ENCODE measurements at regions not wholly inside any gene's neighbourhood (a gene's known extent, or its start where the extent isn't known, plus 50 kb on each side); places are given as distances from the start of the nearest gene placed in this dataset.

DNA sequence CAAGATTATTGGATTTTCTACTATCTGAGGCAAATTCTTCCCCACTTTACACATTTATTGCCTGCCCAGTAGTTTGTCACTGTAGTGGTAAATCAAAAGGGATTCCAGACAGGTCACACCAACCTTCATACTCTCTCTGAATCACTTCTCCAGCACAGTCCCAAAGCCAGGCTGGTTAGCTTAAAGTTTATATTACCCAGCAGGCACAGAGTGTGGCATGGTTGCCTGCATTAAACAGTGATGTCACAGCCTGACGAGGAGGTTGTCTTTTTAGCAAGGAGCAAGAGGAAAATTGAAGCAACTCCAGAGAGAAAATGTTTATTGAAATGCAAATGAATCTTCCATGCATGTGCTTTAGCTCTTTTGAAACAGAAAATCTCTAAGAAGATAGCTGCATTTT is 375.5 kb upstream of the CELF2 start:
- Histone ChIP-seq H3K79me2 (ENCODE audit: insufficient read depth, low read length) (no peaks in the 10 kb centered on the region), H3K27me3 (ENCODE audit: low read length) (no peaks in the 10 kb centered on the region), H3K9me2 (replicated peaks; ENCODE audit: insufficient read depth, low read length) (no peaks in the 10 kb centered on the region), H3K9ac (ENCODE audit: low read length) (no peak overlapping the region), H3K27ac (ENCODE audit: low read depth, low read length) (no peak overlapping the region), H3K4me3 (ENCODE audit: insufficient read depth, low read length, poor library complexity, severe bottlenecking) (no peak overlapping the region), H3K9me3 (ENCODE audit: insufficient read depth, low read length) (no peaks in the 10 kb centered on the region), H4K20me1 (ENCODE audit: low read depth, low read length) (no peaks in the 10 kb centered on the region), H3K4me2 (ENCODE audit: low read depth, low read length, poor library complexity, severe bottlenecking) (no peak overlapping the region), H2AFZ (ENCODE audit: low read depth, low read length, severe bottlenecking) (no peak overlapping the region), H3F3A (ENCODE audit: insufficient read depth) (no peaks in the 10 kb centered on the region), H3K36me3 (ENCODE audit: low read length) (no peaks in the 10 kb centered on the region)
- TF ChIP-seq, protein P1, sequence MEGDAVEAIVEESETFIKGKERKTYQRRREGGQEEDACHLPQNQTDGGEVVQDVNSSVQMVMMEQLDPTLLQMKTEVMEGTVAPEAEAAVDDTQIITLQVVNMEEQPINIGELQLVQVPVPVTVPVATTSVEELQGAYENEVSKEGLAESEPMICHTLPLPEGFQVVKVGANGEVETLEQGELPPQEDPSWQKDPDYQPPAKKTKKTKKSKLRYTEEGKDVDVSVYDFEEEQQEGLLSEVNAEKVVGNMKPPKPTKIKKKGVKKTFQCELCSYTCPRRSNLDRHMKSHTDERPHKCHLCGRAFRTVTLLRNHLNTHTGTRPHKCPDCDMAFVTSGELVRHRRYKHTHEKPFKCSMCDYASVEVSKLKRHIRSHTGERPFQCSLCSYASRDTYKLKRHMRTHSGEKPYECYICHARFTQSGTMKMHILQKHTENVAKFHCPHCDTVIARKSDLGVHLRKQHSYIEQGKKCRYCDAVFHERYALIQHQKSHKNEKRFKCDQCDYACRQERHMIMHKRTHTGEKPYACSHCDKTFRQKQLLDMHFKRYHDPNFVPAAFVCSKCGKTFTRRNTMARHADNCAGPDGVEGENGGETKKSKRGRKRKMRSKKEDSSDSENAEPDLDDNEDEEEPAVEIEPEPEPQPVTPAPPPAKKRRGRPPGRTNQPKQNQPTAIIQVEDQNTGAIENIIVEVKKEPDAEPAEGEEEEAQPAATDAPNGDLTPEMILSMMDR (IDR thresholded peaks at IDR 0.05; ENCODE audit: insufficient read depth, low read length, poor library complexity, severe bottlenecking) = no peak
- TF ChIP-seq EZH2phosphoT487 (conservative IDR thresholded peaks at IDR 0.05; ENCODE audit: low read length) = no peak

DNA sequence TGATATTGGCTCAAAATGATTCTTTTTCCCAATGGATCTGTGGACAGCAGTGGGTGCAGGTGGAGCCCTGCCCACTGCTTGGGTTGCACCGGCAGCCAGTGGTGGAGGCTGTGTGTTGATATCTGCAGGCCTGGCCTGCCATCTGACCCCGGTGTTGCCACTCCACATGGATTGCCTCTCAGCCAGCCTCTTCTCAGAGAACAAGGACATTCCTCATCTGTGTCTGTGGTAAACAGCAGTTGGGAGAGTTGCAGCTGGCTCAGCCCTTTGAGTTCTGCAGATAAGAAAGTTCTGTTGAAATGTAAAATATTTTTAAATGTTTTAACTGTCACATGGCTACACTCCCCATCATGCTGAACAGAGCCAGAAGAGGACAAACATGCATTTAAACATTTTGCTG is 374.9 kb upstream of the CELF2 start:
- Histone ChIP-seq H4K20me1 (ENCODE audit: low read depth, low read length) (no peaks in the 10 kb centered on the region), H3K9ac (ENCODE audit: low read length) (no peak overlapping the region), H2AFZ (ENCODE audit: low read depth, low read length, severe bottlenecking) (no peak overlapping the region), H3K9me2 (replicated peaks; ENCODE audit: insufficient read depth, low read length) (no peaks in the 10 kb centered on the region), H3K27ac (ENCODE audit: low read depth, low read length) (no peak overlapping the region), H3K4me2 (ENCODE audit: low read depth, low read length, poor library complexity, severe bottlenecking) (no peak overlapping the region), H3K4me3 (ENCODE audit: insufficient read depth, low read length, poor library complexity, severe bottlenecking) (no peak overlapping the region), H3F3A (ENCODE audit: insufficient read depth) (no peaks in the 10 kb centered on the region), H3K79me2 (ENCODE audit: insufficient read depth, low read length) (no peaks in the 10 kb centered on the region), H3K36me3 (ENCODE audit: low read length) (no peaks in the 10 kb centered on the region), H3K27me3 (ENCODE audit: low read length) (no peaks in the 10 kb centered on the region), H3K9me3 (ENCODE audit: insufficient read depth, low read length) (no peaks in the 10 kb centered on the region)
- no peak for TF ChIP-seq EZH2phosphoT487 (conservative IDR thresholded peaks at IDR 0.05; ENCODE audit: low read length)
- TF ChIP-seq, protein P1 (IDR thresholded peaks at IDR 0.05; ENCODE audit: insufficient read depth, low read length, poor library complexity, severe bottlenecking) = no peak

DNA sequence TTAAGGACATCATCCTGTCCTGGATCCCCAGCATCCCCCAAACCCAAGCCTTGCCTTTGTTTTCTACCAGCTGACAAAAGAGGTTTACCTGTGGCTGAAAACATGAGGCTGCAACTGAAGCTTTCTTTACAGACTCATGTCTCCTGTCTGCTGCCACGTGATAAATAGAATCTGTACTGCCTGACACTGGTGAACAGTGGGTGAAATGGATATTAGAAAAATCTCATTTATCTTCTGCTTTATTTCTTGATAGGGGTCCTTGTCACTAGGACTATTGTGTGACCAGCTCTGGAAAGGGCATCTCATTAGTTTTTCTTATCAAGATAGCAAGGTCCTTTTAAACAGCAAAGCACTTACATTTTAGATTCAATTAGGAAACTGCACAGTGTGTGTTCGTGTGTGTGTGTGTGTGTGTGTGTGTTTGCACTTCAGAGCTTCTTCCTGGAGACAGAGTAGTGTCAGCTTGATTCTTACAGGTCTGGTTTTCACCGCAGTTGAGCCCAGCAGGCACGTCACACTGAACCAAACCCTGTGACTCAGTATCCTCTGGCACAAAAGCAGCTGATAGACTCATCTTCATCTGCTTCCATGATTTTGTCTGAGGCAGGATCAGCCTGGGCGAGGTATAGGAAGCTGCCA is 373.5 kb upstream of the CELF2 start:
- Histone ChIP-seq H3K9me2 (replicated peaks; ENCODE audit: insufficient read depth, low read length) (no peaks in the 10 kb centered on the region), H3K27ac (ENCODE audit: low read depth, low read length) (no peak overlapping the region), H3K4me3 (ENCODE audit: insufficient read depth, low read length, poor library complexity, severe bottlenecking) (no peak overlapping the region), H4K20me1 (ENCODE audit: low read depth, low read length) (no peaks in the 10 kb centered on the region), H3K79me2 (ENCODE audit: insufficient read depth, low read length) (no peaks in the 10 kb centered on the region), H3K9ac (ENCODE audit: low read length) (no peak overlapping the region), H3K27me3 (ENCODE audit: low read length) (no peaks in the 10 kb centered on the region), H3K9me3 (ENCODE audit: insufficient read depth, low read length) (no peaks in the 10 kb centered on the region), H3F3A (ENCODE audit: insufficient read depth) (no peaks in the 10 kb centered on the region), H3K4me2 (ENCODE audit: low read depth, low read length, poor library complexity, severe bottlenecking) (no peak overlapping the region), H3K36me3 (ENCODE audit: low read length) (no peaks in the 10 kb centered on the region), H2AFZ (ENCODE audit: low read depth, low read length, severe bottlenecking) (no peak overlapping the region)
- no peak for TF ChIP-seq EZH2phosphoT487 (conservative IDR thresholded peaks at IDR 0.05; ENCODE audit: low read length)
- TF ChIP-seq, protein P1 (IDR thresholded peaks at IDR 0.05; ENCODE audit: insufficient read depth, low read length, poor library complexity, severe bottlenecking) = no peak
